ENCODE measurements at regions not wholly inside any gene's neighbourhood (a gene's known extent, or its start where the extent isn't known, plus 50 kb on each side); places are given as distances from the start of the nearest gene placed in this dataset.

- BruUV-seq (replicated peaks): no TSS peak
- no peak overlapping the region for H3K27ac Mint-ChIP-seq (ENCODE audit: unreplicated experiment)
- intact Hi-C loops (cut with micrococcal nuclease; ENCODE audit: unreplicated experiment): no loop called here
Measured at GRCh38 chr4:179748837-179749236, 2306.6 kb upstream of the AGA start.

GRCh38 chr4:179750374-179750773 is 2308.1 kb upstream of the AGA start:
- no peak overlapping the region for H3K4me3 Mint-ChIP-seq (ENCODE audit: unreplicated experiment)
- H3K9me3 Mint-ChIP-seq (ENCODE audit: unreplicated experiment): no peaks in the 10 kb centered on the region
- H3K4me1 Mint-ChIP-seq (ENCODE audit: low read depth, unreplicated experiment): no peaks in the 10 kb centered on the region
- H3K27me3 Mint-ChIP-seq (ENCODE audit: insufficient read depth, unreplicated experiment): peaks cover 3% of the 10 kb centered on the region
- CTCF ChIA-PET: no interaction called here
- intact Hi-C loops (cut with micrococcal nuclease; ENCODE audit: unreplicated experiment): no loop called here
- Histone ChIP-seq H3K4me1 (no peaks in the 10 kb centered on the region), H3K36me3 (ENCODE audit: control insufficient read depth, insufficient read depth, low read length) (no peaks in the 10 kb centered on the region), H3K4me3 (ENCODE audit: low read depth, low read length) (no peak overlapping the region), H3K9me3 (no peaks in the 10 kb centered on the region), H3K27me3 (replicated peaks; ENCODE audit: control insufficient read depth, insufficient read depth, low read length) (no peaks in the 10 kb centered on the region)
- no peaks in the 10 kb centered on the region for H3K36me3 Mint-ChIP-seq (ENCODE audit: insufficient read depth, unreplicated experiment)
- TF ChIP-seq CTCF (IDR thresholded peaks at IDR 0.05; ENCODE audit: insufficient read depth in 1 of 2, low read depth in 1 of 2, low read length in 1 of 2, severe bottlenecking in 1 of 2, unreplicated experiment in 1 of 2): no peak
- no peak overlapping the region for H3K27ac Mint-ChIP-seq (ENCODE audit: unreplicated experiment)
- no peak for DNase-seq
- no TSS peak for BruUV-seq (replicated peaks)
- POLR2A ChIA-PET: no interaction called here

More at GRCh38 chr4:179748837-179749236, 2306.6 kb upstream of the AGA start:
- Mint-ChIP-seq H3K4me3 (ENCODE audit: unreplicated experiment) (no peak overlapping the region), H3K9me3 (ENCODE audit: unreplicated experiment) (no peaks in the 10 kb centered on the region), H3K27me3 (ENCODE audit: insufficient read depth, unreplicated experiment) (peaks cover 3% of the 10 kb centered on the region), H3K4me1 (ENCODE audit: low read depth, unreplicated experiment) (no peaks in the 10 kb centered on the region), H3K36me3 (ENCODE audit: insufficient read depth, unreplicated experiment) (no peaks in the 10 kb centered on the region)
- Histone ChIP-seq H3K36me3 (ENCODE audit: control insufficient read depth, insufficient read depth, low read length) (no peaks in the 10 kb centered on the region), H3K27me3 (replicated peaks; ENCODE audit: control insufficient read depth, insufficient read depth, low read length) (no peaks in the 10 kb centered on the region), H3K4me1 (no peaks in the 10 kb centered on the region), H3K9me3 (no peaks in the 10 kb centered on the region), H3K4me3 (ENCODE audit: low read depth, low read length) (no peak overlapping the region)
- ChIA-PET CTCF (no interaction called here), POLR2A (no interaction called here)
- DNase-seq: no peak
- no peak for TF ChIP-seq CTCF (IDR thresholded peaks at IDR 0.05; ENCODE audit: insufficient read depth in 1 of 2, low read depth in 1 of 2, low read length in 1 of 2, severe bottlenecking in 1 of 2, unreplicated experiment in 1 of 2)

- no peak for TF ChIP-seq CTCF (IDR thresholded peaks at IDR 0.05; ENCODE audit: insufficient read depth in 1 of 2, low read depth in 1 of 2, low read length in 1 of 2, severe bottlenecking in 1 of 2, unreplicated experiment in 1 of 2)
- no peak for DNase-seq
- Mint-ChIP-seq H3K4me3 (ENCODE audit: unreplicated experiment) (no peak overlapping the region), H3K36me3 (ENCODE audit: insufficient read depth, unreplicated experiment) (no peaks in the 10 kb centered on the region), H3K4me1 (ENCODE audit: low read depth, unreplicated experiment) (no peaks in the 10 kb centered on the region), H3K27me3 (ENCODE audit: insufficient read depth, unreplicated experiment) (peaks cover 3% of the 10 kb centered on the region), H3K9me3 (ENCODE audit: unreplicated experiment) (no peaks in the 10 kb centered on the region), H3K27ac (ENCODE audit: unreplicated experiment) (no peak overlapping the region)
- ChIA-PET POLR2A (no interaction called here), CTCF (no interaction called here)
- Histone ChIP-seq H3K9me3 (no peaks in the 10 kb centered on the region), H3K4me1 (no peaks in the 10 kb centered on the region), H3K27me3 (replicated peaks; ENCODE audit: control insufficient read depth, insufficient read depth, low read length) (no peaks in the 10 kb centered on the region), H3K36me3 (ENCODE audit: control insufficient read depth, insufficient read depth, low read length) (no peaks in the 10 kb centered on the region), H3K4me3 (ENCODE audit: low read depth, low read length) (no peak overlapping the region)
- intact Hi-C loops (cut with micrococcal nuclease; ENCODE audit: unreplicated experiment): no loop called here
- BruUV-seq (replicated peaks): no TSS peak
Measured at GRCh38 chr4:179751669-179752068, 2309.4 kb upstream of the AGA start.

All from Caco-2 (cell line).